ENCODE measurements at regions not wholly inside any gene's neighbourhood (a gene's known extent, or its start where the extent isn't known, plus 50 kb on each side); places are given as distances from the start of the nearest gene placed in this dataset.

- TF ChIP-seq, protein P1, sequence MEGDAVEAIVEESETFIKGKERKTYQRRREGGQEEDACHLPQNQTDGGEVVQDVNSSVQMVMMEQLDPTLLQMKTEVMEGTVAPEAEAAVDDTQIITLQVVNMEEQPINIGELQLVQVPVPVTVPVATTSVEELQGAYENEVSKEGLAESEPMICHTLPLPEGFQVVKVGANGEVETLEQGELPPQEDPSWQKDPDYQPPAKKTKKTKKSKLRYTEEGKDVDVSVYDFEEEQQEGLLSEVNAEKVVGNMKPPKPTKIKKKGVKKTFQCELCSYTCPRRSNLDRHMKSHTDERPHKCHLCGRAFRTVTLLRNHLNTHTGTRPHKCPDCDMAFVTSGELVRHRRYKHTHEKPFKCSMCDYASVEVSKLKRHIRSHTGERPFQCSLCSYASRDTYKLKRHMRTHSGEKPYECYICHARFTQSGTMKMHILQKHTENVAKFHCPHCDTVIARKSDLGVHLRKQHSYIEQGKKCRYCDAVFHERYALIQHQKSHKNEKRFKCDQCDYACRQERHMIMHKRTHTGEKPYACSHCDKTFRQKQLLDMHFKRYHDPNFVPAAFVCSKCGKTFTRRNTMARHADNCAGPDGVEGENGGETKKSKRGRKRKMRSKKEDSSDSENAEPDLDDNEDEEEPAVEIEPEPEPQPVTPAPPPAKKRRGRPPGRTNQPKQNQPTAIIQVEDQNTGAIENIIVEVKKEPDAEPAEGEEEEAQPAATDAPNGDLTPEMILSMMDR (IDR thresholded peaks at IDR 0.05; ENCODE audit: insufficient read depth, low read length) = no peak
- TF ChIP-seq POLR2AphosphoS5 (IDR thresholded peaks at IDR 0.05; ENCODE audit: low read depth) = no peak
- no peak for TF ChIP-seq GABPA (IDR thresholded peaks at IDR 0.05; ENCODE audit: low read depth)
Measured at GRCh38 chr11:38013157-38013556, 1415.1 kb upstream of the RAG2 start.

All from HL-60 (cell line).